ENCODE measurements at regions not wholly inside any gene's neighbourhood (a gene's known extent, or its start where the extent isn't known, plus 50 kb on each side); places are given as distances from the start of the nearest gene placed in this dataset.

DNA sequence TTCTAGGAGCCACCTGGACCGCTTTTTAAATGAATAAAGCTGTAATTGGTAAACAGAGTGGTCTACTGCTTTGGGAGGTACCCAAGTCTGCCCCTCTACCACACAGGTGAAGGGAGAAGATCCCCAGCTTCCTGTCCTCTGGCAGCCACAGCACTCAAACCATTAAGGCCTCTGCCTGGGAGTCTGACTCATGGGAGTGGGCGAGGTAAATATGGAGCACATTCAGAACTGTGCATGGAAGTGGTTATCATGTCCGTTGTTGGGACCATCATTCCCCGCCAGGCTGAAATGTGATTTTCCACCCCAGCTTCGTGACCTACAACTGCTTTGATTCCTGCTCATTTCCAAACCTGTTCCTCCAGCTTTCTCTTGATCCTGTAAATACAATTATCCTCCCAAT is 59.5 kb upstream of the ALDH1B1 start:
- Histone ChIP-seq H3K4me3 (no peak overlapping the region), H3K9me3 (no peaks in the 10 kb centered on the region), H3K4me1 (no peaks in the 10 kb centered on the region), H3K27me3 (no peaks in the 10 kb centered on the region), H3K36me3 (no peaks in the 10 kb centered on the region), H3K27ac (no peak overlapping the region)
- TF ChIP-seq CTCF (IDR thresholded peaks at IDR 0.05) (no peak), POLR2A (IDR thresholded peaks at IDR 0.05) (no peak), POLR2AphosphoS5 (IDR thresholded peaks at IDR 0.05) (no peak), EP300 (IDR thresholded peaks at IDR 0.05) (no peak)
- WGBS = 81% methylated on average over 5 of the region's 5 CpGs
- no peak for DNase-seq (ENCODE audit: low spot score in 2 of 2)

DNA sequence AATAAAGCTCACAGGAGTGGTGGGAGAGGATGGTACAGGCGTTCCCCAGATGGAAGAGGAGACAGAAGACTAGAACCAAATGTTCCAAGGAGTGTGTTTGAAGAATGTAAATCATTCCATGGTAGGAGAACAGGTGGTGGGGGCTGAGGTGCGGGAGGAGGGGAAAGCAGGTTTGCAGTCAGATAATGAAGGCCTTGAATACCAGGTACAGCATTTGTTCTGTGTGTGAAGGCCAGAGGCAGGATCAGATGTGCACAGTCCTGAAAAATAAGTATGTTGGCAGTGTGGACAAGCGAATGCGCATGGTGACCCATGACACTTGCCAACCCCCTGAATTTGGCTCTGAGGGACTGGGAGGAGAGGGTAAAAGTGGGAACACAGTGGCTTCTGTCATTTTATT is 59.9 kb upstream of the ALDH1B1 start:
- TF ChIP-seq POLR2A (IDR thresholded peaks at IDR 0.05) = no peak
- no peak for TF ChIP-seq EP300 (IDR thresholded peaks at IDR 0.05)
- TF ChIP-seq POLR2AphosphoS5 (IDR thresholded peaks at IDR 0.05) = no peak
- no peak for TF ChIP-seq CTCF (IDR thresholded peaks at IDR 0.05)
- Histone ChIP-seq H3K4me3 (no peak overlapping the region), H3K4me1 (no peaks in the 10 kb centered on the region), H3K27me3 (no peaks in the 10 kb centered on the region), H3K9me3 (no peaks in the 10 kb centered on the region), H3K36me3 (no peaks in the 10 kb centered on the region), H3K27ac (no peak overlapping the region)
- no peak for DNase-seq (ENCODE audit: low spot score in 2 of 2)
- WGBS = 89% methylated on average over 4 of the region's 4 CpGs

GRCh38 chr9:38331141-38331540 is 61.4 kb upstream of the ALDH1B1 start:
- H3K9me3 ChIP-seq = no peaks in the 10 kb centered on the region
- no peak overlapping the region for H3K27ac ChIP-seq
- no peak for DNase-seq (ENCODE audit: low spot score in 2 of 2)
- H3K4me3 ChIP-seq = no peak overlapping the region
- 88% methylated on average over 8 of the region's 8 CpGs for WGBS
- no peaks in the 10 kb centered on the region for H3K27me3 ChIP-seq
- H3K36me3 ChIP-seq = no peaks in the 10 kb centered on the region
- no peaks in the 10 kb centered on the region for H3K4me1 ChIP-seq
- TF ChIP-seq POLR2A (IDR thresholded peaks at IDR 0.05) (no peak), CTCF (IDR thresholded peaks at IDR 0.05) (no peak), EP300 (IDR thresholded peaks at IDR 0.05) (no peak), POLR2AphosphoS5 (IDR thresholded peaks at IDR 0.05) (no peak)

GRCh38 chr9:38329968-38330367 is 62.5 kb upstream of the ALDH1B1 start:
- TF ChIP-seq CTCF (IDR thresholded peaks at IDR 0.05) = no peak
- TF ChIP-seq POLR2A (IDR thresholded peaks at IDR 0.05) = no peak
- TF ChIP-seq POLR2AphosphoS5 (IDR thresholded peaks at IDR 0.05) = no peak
- TF ChIP-seq EP300 (IDR thresholded peaks at IDR 0.05) = no peak
- Histone ChIP-seq H3K27me3 (no peaks in the 10 kb centered on the region), H3K27ac (no peak overlapping the region), H3K4me1 (no peaks in the 10 kb centered on the region), H3K9me3 (no peaks in the 10 kb centered on the region), H3K36me3 (no peaks in the 10 kb centered on the region), H3K4me3 (no peak overlapping the region)
- 94% methylated on average over 5 of the region's 11 CpGs for WGBS
- DNase-seq (ENCODE audit: low spot score in 2 of 2) = no peak

DNA sequence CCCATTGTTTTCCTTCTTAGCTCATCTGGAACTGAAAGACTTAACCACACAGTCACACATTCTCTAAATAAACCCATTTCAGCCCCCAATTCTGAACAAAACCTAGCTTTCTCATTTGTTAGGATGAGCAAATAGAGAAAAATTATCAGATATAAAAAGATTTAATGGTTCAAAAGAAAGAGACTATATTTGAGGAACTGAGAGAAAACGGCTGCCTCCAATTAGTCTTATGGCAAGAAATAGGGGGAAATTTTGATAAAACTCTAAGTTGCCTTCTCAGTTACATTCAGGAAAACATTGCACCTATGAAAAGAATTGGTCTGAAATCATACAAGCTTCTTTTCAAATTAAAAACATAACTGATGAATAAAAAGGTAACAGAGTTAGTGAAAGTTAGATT is 63.7 kb upstream of the ALDH1B1 start:
- no peak for DNase-seq (ENCODE audit: low spot score in 2 of 2)
- Histone ChIP-seq H3K4me1 (no peaks in the 10 kb centered on the region), H3K27ac (no peak overlapping the region), H3K9me3 (no peaks in the 10 kb centered on the region), H3K36me3 (no peaks in the 10 kb centered on the region), H3K27me3 (no peaks in the 10 kb centered on the region), H3K4me3 (no peak overlapping the region)
- 80% methylated on average over 1 of the region's 1 CpG for WGBS
- TF ChIP-seq POLR2AphosphoS5 (IDR thresholded peaks at IDR 0.05) (no peak), POLR2A (IDR thresholded peaks at IDR 0.05) (no peak), EP300 (IDR thresholded peaks at IDR 0.05) (no peak), CTCF (IDR thresholded peaks at IDR 0.05) (no peak)
